ENCODE measurements at regions not wholly inside any gene's neighbourhood (a gene's known extent, or its start where the extent isn't known, plus 50 kb on each side); places are given as distances from the start of the nearest gene placed in this dataset.

DNA sequence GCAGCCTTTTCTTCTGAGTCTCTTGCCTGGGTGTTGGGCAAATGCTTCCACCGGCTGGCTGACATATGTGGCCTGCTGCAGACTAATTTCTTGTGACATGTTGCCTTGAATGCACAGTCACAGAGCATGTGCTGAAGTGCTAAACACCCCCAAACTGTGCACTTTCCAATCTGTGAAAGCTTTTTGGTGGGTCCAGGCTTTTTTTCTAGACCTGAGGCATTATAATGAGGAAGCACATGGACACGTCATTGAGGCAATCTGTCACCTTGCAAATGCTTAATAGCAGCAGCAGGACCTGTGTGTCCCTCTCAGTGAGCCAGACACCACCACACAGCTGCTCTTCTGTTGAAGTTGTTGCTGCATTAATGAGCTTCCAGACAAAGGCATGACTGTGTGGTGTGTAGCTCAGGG is 274.7 kb downstream of the ELAVL2 start:
- no peak for TF ChIP-seq CEBPB (IDR thresholded peaks at IDR 0.05; ENCODE audit: low read depth, low read length)
- TF ChIP-seq, protein P1, sequence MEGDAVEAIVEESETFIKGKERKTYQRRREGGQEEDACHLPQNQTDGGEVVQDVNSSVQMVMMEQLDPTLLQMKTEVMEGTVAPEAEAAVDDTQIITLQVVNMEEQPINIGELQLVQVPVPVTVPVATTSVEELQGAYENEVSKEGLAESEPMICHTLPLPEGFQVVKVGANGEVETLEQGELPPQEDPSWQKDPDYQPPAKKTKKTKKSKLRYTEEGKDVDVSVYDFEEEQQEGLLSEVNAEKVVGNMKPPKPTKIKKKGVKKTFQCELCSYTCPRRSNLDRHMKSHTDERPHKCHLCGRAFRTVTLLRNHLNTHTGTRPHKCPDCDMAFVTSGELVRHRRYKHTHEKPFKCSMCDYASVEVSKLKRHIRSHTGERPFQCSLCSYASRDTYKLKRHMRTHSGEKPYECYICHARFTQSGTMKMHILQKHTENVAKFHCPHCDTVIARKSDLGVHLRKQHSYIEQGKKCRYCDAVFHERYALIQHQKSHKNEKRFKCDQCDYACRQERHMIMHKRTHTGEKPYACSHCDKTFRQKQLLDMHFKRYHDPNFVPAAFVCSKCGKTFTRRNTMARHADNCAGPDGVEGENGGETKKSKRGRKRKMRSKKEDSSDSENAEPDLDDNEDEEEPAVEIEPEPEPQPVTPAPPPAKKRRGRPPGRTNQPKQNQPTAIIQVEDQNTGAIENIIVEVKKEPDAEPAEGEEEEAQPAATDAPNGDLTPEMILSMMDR (conservative IDR thresholded peaks at IDR 0.05; ENCODE audit: low read depth, low read length) = no peak
- TF ChIP-seq, protein P2, sequence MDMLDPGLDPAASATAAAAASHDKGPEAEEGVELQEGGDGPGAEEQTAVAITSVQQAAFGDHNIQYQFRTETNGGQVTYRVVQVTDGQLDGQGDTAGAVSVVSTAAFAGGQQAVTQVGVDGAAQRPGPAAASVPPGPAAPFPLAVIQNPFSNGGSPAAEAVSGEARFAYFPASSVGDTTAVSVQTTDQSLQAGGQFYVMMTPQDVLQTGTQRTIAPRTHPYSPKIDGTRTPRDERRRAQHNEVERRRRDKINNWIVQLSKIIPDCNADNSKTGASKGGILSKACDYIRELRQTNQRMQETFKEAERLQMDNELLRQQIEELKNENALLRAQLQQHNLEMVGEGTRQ (IDR thresholded peaks at IDR 0.05; ENCODE audit: low read depth, low read length) = no peak
- no peak for TF ChIP-seq RAD21 (IDR thresholded peaks at IDR 0.05; ENCODE audit: low read length)
- no peak for TF ChIP-seq POLR2A (IDR thresholded peaks at IDR 0.05; ENCODE audit: low read depth, low read length)
- TF ChIP-seq SMC3 (IDR thresholded peaks at IDR 0.05; ENCODE audit: low read depth, low read length) = no peak
- no peak for TF ChIP-seq MXI1 (IDR thresholded peaks at IDR 0.05; ENCODE audit: borderline replicate concordance, low read depth, low read length)
- no peak for TF ChIP-seq FOS (IDR thresholded peaks at IDR 0.05; ENCODE audit: low read depth, low read length)
- TF ChIP-seq, protein P3, sequence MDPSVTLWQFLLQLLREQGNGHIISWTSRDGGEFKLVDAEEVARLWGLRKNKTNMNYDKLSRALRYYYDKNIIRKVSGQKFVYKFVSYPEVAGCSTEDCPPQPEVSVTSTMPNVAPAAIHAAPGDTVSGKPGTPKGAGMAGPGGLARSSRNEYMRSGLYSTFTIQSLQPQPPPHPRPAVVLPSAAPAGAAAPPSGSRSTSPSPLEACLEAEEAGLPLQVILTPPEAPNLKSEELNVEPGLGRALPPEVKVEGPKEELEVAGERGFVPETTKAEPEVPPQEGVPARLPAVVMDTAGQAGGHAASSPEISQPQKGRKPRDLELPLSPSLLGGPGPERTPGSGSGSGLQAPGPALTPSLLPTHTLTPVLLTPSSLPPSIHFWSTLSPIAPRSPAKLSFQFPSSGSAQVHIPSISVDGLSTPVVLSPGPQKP (IDR thresholded peaks at IDR 0.05; ENCODE audit: borderline replicate concordance, low read depth, low read length) = no peak
- no peak for TF ChIP-seq RFX5 (IDR thresholded peaks at IDR 0.05; ENCODE audit: low read depth, low read length)
- no peak for TF ChIP-seq MAZ (IDR thresholded peaks at IDR 0.05; ENCODE audit: borderline replicate concordance, low read depth, low read length)
- TF ChIP-seq NFE2L2 (IDR thresholded peaks at IDR 0.05; ENCODE audit: low read depth, low read length) = no peak
- no peak for TF ChIP-seq MAFK (IDR thresholded peaks at IDR 0.05; ENCODE audit: low read depth, low read length)

Data from IMR-90 (cell line).